HepG2 (cell line): ENCODE measurements at regions not wholly inside any gene's neighbourhood (a gene's known extent, or its start where the extent isn't known, plus 50 kb on each side); places are given as distances from the start of the nearest gene placed in this dataset.

Experiments used
- ATAC-seq: fragments of 200-7000 bp; cut with Tn5 transposase; 3 replicates; pipeline ENCODE4 v1.9.1; 2020; ENCODE audit warnings: mild to moderate bottlenecking, moderate library complexity
- BruUV-seq: library from RNA; stranded (reverse); fragments of 400-500 nt; replicated peaks from 2 replicates; lab custom pipeline; 2021; lab: Mats Ljungman, UMichigan
- CTCF ChIA-PET: fragments of 300-600 bp; formaldehyde crosslinking; extraction: SDS; loops from one replicate; lab custom pipeline; 2021; ENCODE audit warnings: low total read pairs, inconsistent platforms, low intra/inter-chr PET ratio; lab: Yijun Ruan, JAX
- POLR2A ChIA-PET: fragments of 350-600 bp; sonication (Branson Sonifier 250); formaldehyde crosslinking; loops from one replicate; lab custom pipeline; 2020; ENCODE audit warnings: antibody characterized with exemption, inconsistent platforms; lab: Yijun Ruan, JAX
- DNase-seq: peaks from one replicate; pipeline ENCODE4 v3.0.0-alpha.2; 2015; ENCODE audit warnings: low spot score
- FAIRE-seq: peaks from 3 replicates; lab custom pipeline; 2011; peaks lifted over from hg19 to GRCh38; lab: Jason Lieb, UNC
- H2AFZ ChIP-seq: one replicate; pipeline ENCODE4 v1.6.1; 2011; ENCODE audit warnings: low read length, inconsistent platforms
- H3K27ac ChIP-seq: fragments of 300-600 bp; 3 replicates; pipeline ENCODE4 v1.8.0; 2011; ENCODE audit warnings: mixed run types, mild to moderate bottlenecking, mixed read lengths, low read length, inconsistent platforms; ENCODE audit not compliant: insufficient read depth; ENCODE audit errors: extremely low read length
- H3K27me3 ChIP-seq, 2 experiments: fragments of 200-600 bp in 1 of 2; 2 replicates in 1 of 2; 3 replicates in 1 of 2; pipeline versions ENCODE4 v1.6.0 to v1.8.0; 2011; ENCODE audit warnings: low read length in 2 of 2, mild to moderate bottlenecking in 2 of 2, moderate library complexity in 2 of 2, inconsistent platforms in 1 of 2; ENCODE audit not compliant: insufficient read depth in 2 of 2, control insufficient read depth in 1 of 2
- H3K36me3 ChIP-seq, 2 experiments: fragments of 200-600 bp in 1 of 2; replicated peaks in 1 of 2; 2 replicates in 1 of 2; 3 replicates in 1 of 2; pipeline versions ENCODE4 v1.5.1 to v1.8.0; 2011; ENCODE audit warnings: low read length in 2 of 2, inconsistent platforms in 1 of 2; ENCODE audit not compliant: insufficient read depth in 2 of 2, control insufficient read depth in 1 of 2
- H3K4me1 ChIP-seq: 2 replicates; pipeline ENCODE4 v1.5.1; 2012; ENCODE audit warnings: low read length, inconsistent platforms; ENCODE audit not compliant: insufficient read depth
- H3K4me2 ChIP-seq: 2 replicates; pipeline ENCODE4 v1.6.0; 2011; ENCODE audit warnings: low read depth, low read length, inconsistent platforms
- H3K4me3 ChIP-seq, 3 experiments: fragments of 200-600 bp in 1 of 3; sonication (generic), shearing (Covaris generic) in 1 of 3; replicated peaks in 1 of 3; 2 replicates each; pipeline ENCODE4 v1.5.1; 2011 to 2016; ENCODE audit warnings: low read length in 3 of 3, inconsistent platforms in 2 of 3, low read depth in 2 of 3, mild to moderate bottlenecking in 2 of 3, control low read depth in 1 of 3, mixed read lengths in 1 of 3; ENCODE audit not compliant: insufficient read depth in 1 of 3
- H3K79me2 ChIP-seq: one replicate; pipeline ENCODE4 v1.6.1; 2011; ENCODE audit warnings: low read length, inconsistent platforms; ENCODE audit not compliant: insufficient read depth
- H3K9ac ChIP-seq: 2 replicates; pipeline ENCODE4 v1.6.0; 2011; ENCODE audit warnings: mild to moderate bottlenecking, low read depth, low read length, inconsistent platforms; ENCODE audit not compliant: insufficient read depth
- H3K9me3 ChIP-seq: 2 replicates; pipeline ENCODE4 v1.5.1; 2012; ENCODE audit warnings: mild to moderate bottlenecking, low read length
- H4K20me1 ChIP-seq: 2 replicates; pipeline ENCODE4 v1.6.0; 2011; ENCODE audit warnings: inconsistent platforms, mild to moderate bottlenecking, low read length, moderate library complexity; ENCODE audit not compliant: insufficient read depth
- AGO1 ChIP-seq: fragments of 200-400 bp; formaldehyde crosslinking; IDR thresholded peaks from 2 replicates; pipeline ENCODE4 v1.6.1; 2017; ENCODE audit warnings: mild to moderate bottlenecking, low read depth, low read length, moderate library complexity; ENCODE audit not compliant: poor library complexity, severe bottlenecking
- ARID2 ChIP-seq: sonication (generic); formaldehyde crosslinking; IDR thresholded peaks from 2 replicates; pipeline ENCODE4 v1.8.1; 2022; ENCODE audit warnings: mild to moderate bottlenecking, missing genetic modification reagents, borderline replicate concordance
- DZIP1 ChIP-seq: sonication (generic); formaldehyde crosslinking; IDR thresholded peaks from 2 replicates; pipeline ENCODE4 v1.5.0; 2020; ENCODE audit warnings: mild to moderate bottlenecking, missing genetic modification reagents
- GLMP ChIP-seq: sonication (generic); formaldehyde crosslinking; IDR thresholded peaks from 2 replicates; pipeline ENCODE4 v1.9.0; 2021; ENCODE audit warnings: missing genetic modification reagents, mild to moderate bottlenecking, borderline replicate concordance
- KDM4B ChIP-seq: sonication (generic); formaldehyde crosslinking; IDR thresholded peaks from 2 replicates; pipeline ENCODE4 v1.4.0; 2020; ENCODE audit warnings: missing genetic modification reagents
- SOX13 ChIP-seq, 3 experiments: fragments of 450-650 bp in 1 of 3; sonication (generic) in 1 of 3; formaldehyde crosslinking in 1 of 3; IDR thresholded peaks in 2 of 3; conservative IDR thresholded peaks in 1 of 3; 2 replicates each; pipeline versions ENCODE4 v1.5.0 to v1.6.1; 2016 to 2020; ENCODE audit warnings: antibody characterized with exemption in 1 of 3, mild to moderate bottlenecking in 1 of 3, missing compliant biosample characterization in 1 of 3, missing genetic modification reagents in 1 of 3, moderate library complexity in 1 of 3
- TCF12 ChIP-seq, 2 experiments: fragments of 450-650 bp in 1 of 2; sonication (generic) in 1 of 2; formaldehyde crosslinking in 1 of 2; IDR thresholded peaks; 2 replicates each; pipeline versions ENCODE4 v1.6.1 to v1.8.0; 2017 to 2022; ENCODE audit warnings: antibody characterized with exemption in 1 of 2, mild to moderate bottlenecking in 1 of 2, missing genetic modification reagents in 1 of 2, moderate library complexity in 1 of 2
- ZNF256 ChIP-seq: sonication (generic); formaldehyde crosslinking; conservative IDR thresholded peaks from 2 replicates; pipeline ENCODE4 v1.4.0; 2020; ENCODE audit warnings: missing genetic modification reagents
- ZNF567 ChIP-seq: sonication (generic); formaldehyde crosslinking; IDR thresholded peaks from 2 replicates; pipeline ENCODE4 v1.8.1; 2023; ENCODE audit warnings: mild to moderate bottlenecking, missing genetic modification reagents, borderline replicate concordance
- ZNF639 ChIP-seq: conservative IDR thresholded peaks from 2 replicates; pipeline ENCODE4 v1.6.1; 2018; ENCODE audit warnings: missing genetic modification reagents
- ZNF646 ChIP-seq: sonication (generic); formaldehyde crosslinking; IDR thresholded peaks from 2 replicates; pipeline ENCODE4 v1.9.0; 2021; ENCODE audit warnings: mild to moderate bottlenecking, missing genetic modification reagents
- ZNF737 ChIP-seq: sonication (generic); formaldehyde crosslinking; IDR thresholded peaks from 2 replicates; pipeline ENCODE4 v1.5.0; 2020; ENCODE audit warnings: missing genetic modification reagents, mild to moderate bottlenecking, borderline replicate concordance
- WGBS: methylation state at CpG from one replicate; pipeline ENCODE4 v1.1.6; 2017; ENCODE audit warnings: low lambda C conversion rate; 5-methylcytosine and 5-hydroxymethylcytosine counted together
- in situ Hi-C: cut with HindIII; loops from 2 replicates; pipeline ENCODE4 v1.10.0; 2017; ENCODE audit warnings: low pct_unique_long_range_greater_than_20kb; ENCODE audit not compliant: extremely low pct_ligation_motif_present
- intact Hi-C: fragments of 100-400 bp; cut with micrococcal nuclease; formaldehyde crosslinking; loops from one replicate; pipeline ENCODE4 v1.10.0; 2022; ENCODE audit not compliant: unreplicated experiment

GRCh38 chr18:57214976-57215375, 68.1 kb downstream of the BOD1L2 start:
- Histone ChIP-seq H2AFZ (no peak overlapping the region), H3K79me2 (no peaks in the 10 kb centered on the region), H3K9ac (no peak overlapping the region), H3K27ac (no peak overlapping the region), H3K4me3 (no peak overlapping the region), H3K36me3 (no peaks in the 10 kb centered on the region), H4K20me1 (no peaks in the 10 kb centered on the region), H3K4me1 (peaks cover 12% of the 10 kb centered on the region), H3K27me3 (0 out of 5 replicates have a peak, but pooled peaks cover 0 to 2% of the 10 kb centered on the region in 2 experiments), H3K9me3 (no peaks in the 10 kb centered on the region), H3K4me2 (no peak overlapping the region)
- intact Hi-C loops (no loop called here), in situ Hi-C loops (no loop called here)
- FAIRE-seq (no peak), DNase-seq (no peak), ATAC-seq (no peak)
- POLR2A ChIA-PET, result no interaction called here
- 87% methylated on average over 3 of the region's 3 CpGs for WGBS
- no TSS peak for BruUV-seq
- CTCF ChIA-PET, result no interaction called here
- TF ChIP-seq ZNF639 (CRISPR knock-in tag) (no peak), AGO1 (no peak), TCF12 (IDR thresholded peaks at IDR 0.05) (no peak), TCF12 (CRISPR knock-in tag; IDR thresholded peaks at IDR 0.05) (no peak), ZNF646 (CRISPR knock-in tag) (no peak), DZIP1 (CRISPR knock-in tag) (no peak), ZNF737 (CRISPR knock-in tag) (no peak), KDM4B (no peak), ZNF256 (no peak), ARID2 (CRISPR knock-in tag) (no peak), ZNF567 (no peak), GLMP (no peak), SOX13 (IDR thresholded peaks at IDR 0.05) (no peak), SOX13 (CRISPR knock-in tag; conservative IDR thresholded peaks at IDR 0.05 in 1 of 2, IDR thresholded peaks at IDR 0.05 in 1 of 2) (no peak)
